ENCODE measurements at regions not wholly inside any gene's neighbourhood (a gene's known extent, or its start where the extent isn't known, plus 50 kb on each side); places are given as distances from the start of the nearest gene placed in this dataset.

- H3K14ac ChIP-seq (replicated peaks; ENCODE audit: low read depth, low read length): no peak overlapping the region
- no peak overlapping the region for H2AK5ac ChIP-seq (ENCODE audit: low read depth, low read length)
- no peak overlapping the region for H4K91ac ChIP-seq (ENCODE audit: insufficient read depth, low read depth, low read length)
- CTCF ChIA-PET: no interaction called here
- no peaks in the 10 kb centered on the region for H4K20me1 ChIP-seq (ENCODE audit: insufficient read depth, low read length)
- no peak overlapping the region for H2BK5ac ChIP-seq (ENCODE audit: low read depth, low read length, poor library complexity, severe bottlenecking)
- peaks cover 1% of the 10 kb centered on the region; the same call in 1 of the 2 replicates for H3K4me1 ChIP-seq (ENCODE audit: control insufficient read depth, insufficient read depth, low read length)
- no TSS peak for BruUV-seq (replicated peaks)
- H3K23ac ChIP-seq (ENCODE audit: low read depth, low read length): no peak overlapping the region
- no peak overlapping the region for H3K56ac ChIP-seq (ENCODE audit: extremely low read depth, insufficient read depth, low read length)
- in situ Hi-C loops (cut with MboI; ENCODE audit: low sequenced_read_pairs): no loop called here
- H3K27ac ChIP-seq (ENCODE audit: insufficient read depth, low read length): no peak overlapping the region
- no peak overlapping the region for H2BK15ac ChIP-seq (ENCODE audit: low read depth, low read length)
- no peaks in the 10 kb centered on the region for H3K79me1 ChIP-seq (ENCODE audit: low read depth in 1 of 2, low read length in 2 of 2)
- H3K36me3 ChIP-seq (ENCODE audit: control insufficient read depth, insufficient read depth, low read length): no peaks in the 10 kb centered on the region
- H2AK9ac ChIP-seq (replicated peaks; ENCODE audit: low read depth, low read length, poor library complexity): no peak overlapping the region
- no peak overlapping the region for H3K18ac ChIP-seq (ENCODE audit: low read depth, low read length)
- no peak overlapping the region for H3K4ac ChIP-seq (ENCODE audit: low read depth, low read length)
- 43% methylated on average over 1 of the region's 7 CpGs; no CpG with 5 or more reads in 1 of the 2 experiments for WGBS, 2 experiments (ENCODE audit: extremely low coverage in 2 of 2, insufficient read length in 1 of 2)
- no peak overlapping the region for H4K5ac ChIP-seq (ENCODE audit: low read depth, low read length)
- DNase-seq (no peak), ATAC-seq (ENCODE audit: low read depth) (no peak)
- dilution Hi-C loops (cut with HindIII; ENCODE audit: low sequenced_read_pairs, unreplicated experiment): no loop called here
- POLR2A ChIA-PET (ENCODE audit: unreplicated experiment): no interaction called here
- H3K4me3 ChIP-seq (ENCODE audit: insufficient read depth, low read depth, low read length): no peak overlapping the region
- H2AFZ ChIP-seq (replicated peaks; ENCODE audit: low read length, poor library complexity): no peak overlapping the region
- intact Hi-C loops (cut with micrococcal nuclease): no loop called here
- H3K4me2 ChIP-seq (ENCODE audit: low read depth, low read length): no peak overlapping the region
- no peaks in the 10 kb centered on the region for H3K9me1 ChIP-seq (ENCODE audit: insufficient read depth, low read length)
- H3K9ac ChIP-seq (ENCODE audit: low read depth, low read length): no peak overlapping the region
- peaks cover 15% of the 10 kb centered on the region for H3K27me3 ChIP-seq (ENCODE audit: control insufficient read depth, insufficient read depth, low read length)
- H3K9me3 ChIP-seq (ENCODE audit: control insufficient read depth, insufficient read depth, low read length): peaks cover 3% of the 10 kb centered on the region; the same call in 1 of the 2 replicates
- TF ChIP-seq NFE2L2 (IDR thresholded peaks at IDR 0.05; ENCODE audit: low read depth, low read length) (no peak), MAFK (IDR thresholded peaks at IDR 0.05; ENCODE audit: low read depth, low read length) (no peak), RCOR1 (IDR thresholded peaks at IDR 0.05; ENCODE audit: insufficient replicate concordance, low read length) (no peak), POLR2A (IDR thresholded peaks at IDR 0.05; ENCODE audit: low read depth, low read length) (no peak), FOS (IDR thresholded peaks at IDR 0.05; ENCODE audit: low read depth, low read length) (no peak), CHD1 (IDR thresholded peaks at IDR 0.05; ENCODE audit: low read depth, low read length) (no peak), MAZ (IDR thresholded peaks at IDR 0.05; ENCODE audit: borderline replicate concordance, low read depth, low read length) (no peak), CEBPB (IDR thresholded peaks at IDR 0.05; ENCODE audit: low read depth, low read length) (no peak), RAD21 (IDR thresholded peaks at IDR 0.05; ENCODE audit: low read length) (no peak), BHLHE40 (IDR thresholded peaks at IDR 0.05; ENCODE audit: low read depth, low read length) (no peak), MXI1 (IDR thresholded peaks at IDR 0.05; ENCODE audit: borderline replicate concordance, low read depth, low read length) (no peak), RFX5 (IDR thresholded peaks at IDR 0.05; ENCODE audit: low read depth, low read length) (no peak), SMC3 (IDR thresholded peaks at IDR 0.05; ENCODE audit: low read depth, low read length) (no peak), USF2 (IDR thresholded peaks at IDR 0.05; ENCODE audit: low read depth, low read length) (no peak)
- TF ChIP-seq, protein P1, sequence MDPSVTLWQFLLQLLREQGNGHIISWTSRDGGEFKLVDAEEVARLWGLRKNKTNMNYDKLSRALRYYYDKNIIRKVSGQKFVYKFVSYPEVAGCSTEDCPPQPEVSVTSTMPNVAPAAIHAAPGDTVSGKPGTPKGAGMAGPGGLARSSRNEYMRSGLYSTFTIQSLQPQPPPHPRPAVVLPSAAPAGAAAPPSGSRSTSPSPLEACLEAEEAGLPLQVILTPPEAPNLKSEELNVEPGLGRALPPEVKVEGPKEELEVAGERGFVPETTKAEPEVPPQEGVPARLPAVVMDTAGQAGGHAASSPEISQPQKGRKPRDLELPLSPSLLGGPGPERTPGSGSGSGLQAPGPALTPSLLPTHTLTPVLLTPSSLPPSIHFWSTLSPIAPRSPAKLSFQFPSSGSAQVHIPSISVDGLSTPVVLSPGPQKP (IDR thresholded peaks at IDR 0.05; ENCODE audit: borderline replicate concordance, low read depth, low read length): no peak
- no peak overlapping the region for H2BK20ac ChIP-seq (ENCODE audit: low read depth, low read length)
- H4K8ac ChIP-seq (ENCODE audit: low read depth in 2 of 2, low read length in 2 of 2): no peak overlapping the region
- no peak overlapping the region for H2BK120ac ChIP-seq (ENCODE audit: low read depth, low read length)
Observed at GRCh38 chr18:24959051-24959476, 392.9 kb downstream of the ZNF521 start.
